ENCODE measurements at regions not wholly inside any gene's neighbourhood (a gene's known extent, or its start where the extent isn't known, plus 50 kb on each side); places are given as distances from the start of the nearest gene placed in this dataset.
"Not testable (repeated sequence)": the region's sequence is repeated elsewhere in the genome, so short reads cannot be mapped to it uniquely, and the experiment has no call there.

DNA sequence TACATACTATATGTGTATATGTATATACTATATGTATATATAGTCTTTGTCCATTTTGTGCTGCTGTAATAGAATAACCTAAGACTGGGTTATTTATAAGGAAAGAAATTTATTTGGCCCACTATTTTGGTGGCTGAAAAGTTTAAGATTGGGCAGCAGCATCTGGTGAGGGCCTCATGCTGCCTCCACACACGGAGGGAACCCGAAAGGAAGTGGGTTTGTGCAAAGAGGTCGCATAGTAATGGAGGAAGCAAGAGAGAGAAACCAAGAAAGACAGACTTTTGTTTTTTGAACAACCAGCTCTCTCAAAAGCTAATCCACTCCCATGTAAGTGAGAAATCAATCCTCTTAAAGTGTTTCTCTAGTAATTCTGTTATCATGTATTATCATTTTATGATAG is 1147.3 kb downstream of the NCAM2 start:
- DNase-seq (ENCODE audit: low read depth), result no peak
- no peak overlapping the region for H3K4me3 ChIP-seq (ENCODE audit: low read depth, low read length)
- TF ChIP-seq, protein P1, sequence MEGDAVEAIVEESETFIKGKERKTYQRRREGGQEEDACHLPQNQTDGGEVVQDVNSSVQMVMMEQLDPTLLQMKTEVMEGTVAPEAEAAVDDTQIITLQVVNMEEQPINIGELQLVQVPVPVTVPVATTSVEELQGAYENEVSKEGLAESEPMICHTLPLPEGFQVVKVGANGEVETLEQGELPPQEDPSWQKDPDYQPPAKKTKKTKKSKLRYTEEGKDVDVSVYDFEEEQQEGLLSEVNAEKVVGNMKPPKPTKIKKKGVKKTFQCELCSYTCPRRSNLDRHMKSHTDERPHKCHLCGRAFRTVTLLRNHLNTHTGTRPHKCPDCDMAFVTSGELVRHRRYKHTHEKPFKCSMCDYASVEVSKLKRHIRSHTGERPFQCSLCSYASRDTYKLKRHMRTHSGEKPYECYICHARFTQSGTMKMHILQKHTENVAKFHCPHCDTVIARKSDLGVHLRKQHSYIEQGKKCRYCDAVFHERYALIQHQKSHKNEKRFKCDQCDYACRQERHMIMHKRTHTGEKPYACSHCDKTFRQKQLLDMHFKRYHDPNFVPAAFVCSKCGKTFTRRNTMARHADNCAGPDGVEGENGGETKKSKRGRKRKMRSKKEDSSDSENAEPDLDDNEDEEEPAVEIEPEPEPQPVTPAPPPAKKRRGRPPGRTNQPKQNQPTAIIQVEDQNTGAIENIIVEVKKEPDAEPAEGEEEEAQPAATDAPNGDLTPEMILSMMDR (IDR thresholded peaks at IDR 0.05; ENCODE audit: insufficient read depth, low read length), result no peak

DNA sequence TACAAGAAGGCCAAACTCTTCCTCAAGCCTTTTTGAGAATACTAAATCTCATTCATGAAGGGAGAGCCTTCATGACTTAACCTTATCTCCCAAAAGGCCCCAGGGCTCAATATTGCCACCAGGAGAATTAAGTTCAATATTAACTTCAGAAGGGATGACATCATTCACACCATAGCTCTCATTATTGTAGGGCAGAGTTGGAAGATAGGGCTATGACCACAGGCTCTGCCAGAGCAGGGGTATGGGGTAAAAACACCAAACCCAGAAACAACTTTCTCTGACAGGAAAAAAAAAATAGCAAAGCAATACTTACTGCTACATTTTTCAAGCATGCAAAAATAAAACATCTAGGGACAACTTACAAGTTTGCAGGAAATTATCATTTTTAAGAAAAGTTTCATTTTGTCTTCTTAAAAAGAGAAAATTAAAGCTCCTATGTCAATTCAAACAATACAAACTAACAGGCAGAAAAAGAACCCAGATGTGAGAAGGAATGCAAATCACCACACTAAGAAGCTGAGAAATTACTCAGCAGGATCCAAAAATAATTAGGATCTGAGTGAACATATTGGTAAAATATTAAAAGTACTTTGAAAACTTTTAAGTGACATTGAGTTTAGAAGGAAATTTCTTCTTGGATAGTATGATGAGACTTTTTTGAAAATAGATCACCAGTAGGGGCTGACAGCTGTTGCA is 1156.5 kb downstream of the NCAM2 start:
- DNase-seq (ENCODE audit: low read depth), result no peak
- no peak overlapping the region for H3K4me3 ChIP-seq (ENCODE audit: low read depth, low read length)
- TF ChIP-seq, protein P1 (IDR thresholded peaks at IDR 0.05; ENCODE audit: insufficient read depth, low read length), result no peak

DNA sequence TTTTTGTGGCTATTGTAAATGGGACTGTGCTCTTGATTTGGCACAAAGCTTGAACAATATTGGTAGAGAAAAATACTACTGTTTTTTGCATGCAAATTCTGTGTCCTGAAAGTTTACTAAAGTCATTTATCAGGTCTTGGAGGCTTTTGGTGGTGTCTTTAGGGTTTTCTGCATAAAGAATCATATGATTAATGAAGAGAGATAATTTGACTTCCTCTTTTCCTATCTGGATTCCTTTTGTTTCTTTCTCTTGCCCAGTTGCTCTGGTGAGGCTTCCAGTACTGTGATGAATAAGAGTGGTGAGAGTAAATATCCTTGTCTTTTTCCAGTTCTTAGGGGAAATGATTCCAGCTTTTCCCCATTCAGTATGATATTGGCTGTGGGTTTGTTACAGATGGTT is 1166.7 kb downstream of the NCAM2 start:
- H3K4me3 ChIP-seq (ENCODE audit: low read depth, low read length), result no peak overlapping the region
- TF ChIP-seq, protein P1 (IDR thresholded peaks at IDR 0.05; ENCODE audit: insufficient read depth, low read length), result no peak
- DNase-seq (ENCODE audit: low read depth), result no peak

DNA sequence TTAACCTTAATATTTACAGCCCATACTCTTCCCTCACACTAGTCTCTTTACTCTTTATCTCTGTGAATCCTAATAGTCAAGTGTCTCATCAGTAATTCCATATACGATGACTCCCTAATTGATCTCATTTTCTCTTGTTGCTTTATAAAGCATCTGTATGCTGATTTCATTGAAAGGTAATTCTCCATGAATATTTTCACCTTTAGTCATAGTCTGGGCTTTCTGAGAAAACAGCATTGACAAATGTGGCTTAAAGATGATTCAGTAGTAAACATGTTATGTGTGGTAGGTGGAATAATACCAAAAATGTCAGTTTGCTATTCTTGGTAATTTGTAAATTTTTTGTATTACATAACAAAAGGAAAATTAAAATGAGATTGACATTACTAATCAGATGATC is 1176.5 kb downstream of the NCAM2 start:
- TF ChIP-seq, protein P1 (IDR thresholded peaks at IDR 0.05; ENCODE audit: insufficient read depth, low read length), result no peak
- DNase-seq (ENCODE audit: low read depth), result no peak

DNA sequence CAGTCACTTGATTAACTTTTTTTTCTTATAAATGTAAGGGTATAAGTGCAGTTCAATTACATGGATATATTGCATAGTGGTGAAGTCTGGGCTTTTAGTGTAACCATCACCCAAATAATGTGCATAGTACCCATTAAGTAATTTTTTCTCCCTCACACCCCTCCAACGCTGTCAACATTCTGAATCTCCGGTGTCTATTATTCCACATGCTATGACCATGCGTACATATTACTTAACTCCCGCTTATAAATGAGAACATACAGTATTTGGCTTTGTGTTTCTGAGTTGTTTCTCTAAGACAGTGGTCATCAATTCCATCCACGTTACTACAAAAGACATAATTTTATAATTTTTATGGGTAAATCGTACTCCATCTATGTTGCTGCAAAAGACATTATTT is 1191.1 kb downstream of the NCAM2 start:
- H3K4me3 ChIP-seq (ENCODE audit: low read depth, low read length), result no peak overlapping the region
- no peak for DNase-seq (ENCODE audit: low read depth)
- TF ChIP-seq, protein P1 (IDR thresholded peaks at IDR 0.05; ENCODE audit: insufficient read depth, low read length), result no peak

More for the DNA sequence above, 1176.5 kb downstream of the NCAM2 start:
- H3K4me3 ChIP-seq (ENCODE audit: low read depth, low read length), result no peak overlapping the region

DNA sequence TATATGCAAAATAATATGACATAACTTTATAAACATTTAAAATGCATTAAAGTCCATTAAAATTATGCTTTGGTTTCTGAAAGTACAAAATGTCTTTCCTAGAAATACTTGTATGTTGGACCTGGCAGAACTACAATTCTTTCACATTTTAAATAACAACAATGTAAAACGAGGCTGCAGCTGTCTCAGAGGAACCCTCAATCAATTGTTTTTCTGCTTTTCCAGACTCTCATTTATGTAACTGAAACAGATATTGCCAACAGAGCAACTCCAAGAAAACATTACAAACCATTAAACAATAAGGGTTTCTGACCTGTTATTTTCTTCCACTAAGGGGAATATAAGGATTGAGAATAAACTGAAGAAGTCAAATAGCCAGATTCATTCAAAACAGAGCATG is 1193.4 kb downstream of the NCAM2 start:
- H3K4me3 ChIP-seq (ENCODE audit: low read depth, low read length), result no peak overlapping the region
- TF ChIP-seq, protein P1 (IDR thresholded peaks at IDR 0.05; ENCODE audit: insufficient read depth, low read length), result no peak
- DNase-seq (ENCODE audit: low read depth), result no peak

DNA sequence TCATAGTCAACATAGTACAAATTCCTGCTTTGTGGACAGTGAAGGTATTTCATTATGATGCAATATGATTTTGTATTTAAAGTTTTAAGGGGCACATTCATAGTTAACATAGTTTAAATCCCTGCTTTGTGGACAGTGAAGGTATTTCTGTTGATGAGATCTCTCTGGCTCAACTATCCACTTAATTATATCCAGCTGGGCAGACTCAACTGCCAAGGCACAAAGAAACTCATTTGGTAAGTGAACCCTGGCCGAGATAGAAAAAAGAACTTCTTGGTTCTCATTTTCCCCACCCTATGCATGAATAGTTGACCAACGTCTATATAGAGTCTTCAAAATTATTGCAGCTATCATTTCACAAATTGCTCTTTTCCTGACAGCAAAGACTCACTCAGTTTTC is 1194.6 kb downstream of the NCAM2 start:
- TF ChIP-seq, protein P1 (IDR thresholded peaks at IDR 0.05; ENCODE audit: insufficient read depth, low read length), result no peak
- H3K4me3 ChIP-seq (ENCODE audit: low read depth, low read length), result no peak overlapping the region
- DNase-seq (ENCODE audit: low read depth), result no peak

DNA sequence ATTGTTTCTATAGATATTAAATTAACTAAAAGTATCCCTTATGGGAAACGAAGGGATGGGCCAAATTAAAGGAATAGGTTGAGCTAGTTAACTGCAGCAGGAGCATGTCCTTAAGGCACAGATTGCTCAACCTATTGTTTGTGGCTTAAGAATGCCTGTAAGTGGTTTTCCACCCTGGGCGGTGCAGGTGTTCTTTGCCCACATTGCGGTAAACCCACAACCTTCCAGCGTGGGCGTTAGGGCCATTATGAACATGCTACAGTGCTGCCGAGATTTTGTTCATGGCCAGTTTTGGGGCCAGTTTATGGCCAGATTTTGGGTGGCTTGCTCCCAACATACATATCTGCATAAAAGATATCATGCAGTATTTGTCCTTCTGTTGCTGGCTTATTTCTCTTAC is 1196.8 kb downstream of the NCAM2 start:
- DNase-seq (ENCODE audit: low read depth); H3K4me3 ChIP-seq (ENCODE audit: low read depth, low read length): not testable (repeated sequence)

Data from fibroblast of the aortic adventitia (primary cell).